Right cardiac atrium (tissue), 5 donors: ENCODE measurements at regions not wholly inside any gene's neighbourhood (a gene's known extent, or its start where the extent isn't known, plus 50 kb on each side); places are given as distances from the start of the nearest gene placed in this dataset.
A peak's percentile ranks its signal among the peaks of the same experiment; 100 is the strongest.

ENCODE experiments used
- ATAC-seq, 2 donors: fragments of 200-7000 bp; cut with Tn5 transposase; one replicate each; pipeline versions ENCODE4 v1.8.0 to v1.9.1; 2020; ENCODE audit warnings: moderate library complexity in 2 of 2, mild to moderate bottlenecking in 1 of 2
- DNase-seq, 3 donors: peaks; one replicate each; pipeline ENCODE4 v3.0.0-alpha.2; 2020
- H3K27ac ChIP-seq: one replicate; pipeline ENCODE4 v1.5.1; 2013; ENCODE audit warnings: mild to moderate bottlenecking, low read length, control low read depth, moderate library complexity
- H3K27me3 ChIP-seq: one replicate; pipeline ENCODE4 v1.6.1; 2013; ENCODE audit not compliant: control insufficient read depth, insufficient read depth
- H3K4me1 ChIP-seq: one replicate; pipeline ENCODE4 v1.6.1; 2013; ENCODE audit warnings: low read length; ENCODE audit not compliant: control insufficient read depth, insufficient read depth
- H3K4me3 ChIP-seq: one replicate; pipeline ENCODE4 v1.5.1; 2013; ENCODE audit warnings: low read length, control low read depth
- H3K9me3 ChIP-seq: one replicate; pipeline ENCODE4 v1.6.1; 2013; ENCODE audit warnings: low read length; ENCODE audit not compliant: control insufficient read depth
- WGBS: extraction: QIAGEN DNeasy Blood & Tissue Kit; methylation state at CpG from one replicate; pipeline ENCODE4 v1.1.7; 2013; 5-methylcytosine and 5-hydroxymethylcytosine counted together
- intact Hi-C, 4 donors: fragments of 100-400 bp; cut with DNase I; formaldehyde crosslinking; loops; one replicate each; pipeline versions ENCODE4 v1.11.0 to v1.14.0; 2022 to 2023
- donor health status: healthy with polysubstance abuse.
- donor health status: DM: no; HTN: yes; CAD: no.
- donor health status: DM: no; HTN: no; CAD: no.
- donor health status: DM: no; HTN: yes; CAD: no; lungs with severe emphysema.
- donor health status: DM: yes; HTN: yes; CAD: no.

DNA sequence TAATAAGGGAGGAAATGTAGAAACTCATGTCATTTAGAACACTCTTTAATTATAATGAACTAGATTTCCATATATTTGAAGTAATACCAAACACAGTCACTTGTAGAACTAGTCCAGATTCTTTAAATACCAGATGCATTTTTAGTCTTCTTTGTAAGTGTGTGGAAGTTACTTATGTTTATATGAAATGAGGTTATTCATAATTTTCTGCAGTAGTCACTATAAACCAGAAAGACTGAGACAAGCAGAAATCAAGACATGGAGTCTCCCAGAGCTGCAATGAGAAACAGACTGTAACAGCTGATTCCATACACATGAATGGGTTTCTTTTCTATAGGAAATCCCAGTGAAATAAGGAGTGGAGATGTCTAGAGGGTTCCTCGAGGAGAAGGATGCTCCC is 216.6 kb upstream of the ZP4 start:
- Histone ChIP-seq H3K4me3 (no peak overlapping the region), H3K4me1 (no peaks in the 10 kb centered on the region), H3K9me3 (no peaks in the 10 kb centered on the region), H3K27me3 (no peaks in the 10 kb centered on the region), H3K27ac (no peak overlapping the region)
- DNase-seq (no peak), ATAC-seq (no peak)
- intact Hi-C loops = no loop called here
- WGBS = 33% methylated on average over 1 of the region's 1 CpG

DNA sequence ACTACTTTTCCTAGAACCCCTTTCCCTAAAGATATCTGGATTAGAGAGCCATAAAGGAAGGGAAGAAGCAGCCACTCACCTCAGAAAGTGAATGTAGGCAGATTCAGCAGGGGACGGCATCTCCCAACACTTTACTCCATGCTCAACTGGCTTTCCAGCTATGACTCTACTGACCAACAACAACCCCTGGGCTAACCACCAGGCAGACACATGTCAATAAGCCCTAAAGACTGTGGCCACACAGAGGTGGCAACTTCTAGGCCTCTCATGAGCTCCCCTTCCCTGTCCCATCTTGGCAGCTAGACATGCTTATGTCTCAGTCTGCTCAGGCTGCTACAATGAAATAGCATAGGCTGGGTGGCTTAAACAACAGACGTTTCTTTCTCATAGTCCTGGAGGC is 214.0 kb upstream of the ZP4 start:
- no peaks in the 10 kb centered on the region for H3K9me3 ChIP-seq
- H3K4me1 ChIP-seq = no peaks in the 10 kb centered on the region
- no peak overlapping the region for H3K4me3 ChIP-seq
- no peak for ATAC-seq
- no peaks in the 10 kb centered on the region for H3K27me3 ChIP-seq
- intact Hi-C loops = no loop called here
- no peak overlapping the region for H3K27ac ChIP-seq
- no peak for DNase-seq
- 47% methylated on average over 2 of the region's 2 CpGs for WGBS

DNA sequence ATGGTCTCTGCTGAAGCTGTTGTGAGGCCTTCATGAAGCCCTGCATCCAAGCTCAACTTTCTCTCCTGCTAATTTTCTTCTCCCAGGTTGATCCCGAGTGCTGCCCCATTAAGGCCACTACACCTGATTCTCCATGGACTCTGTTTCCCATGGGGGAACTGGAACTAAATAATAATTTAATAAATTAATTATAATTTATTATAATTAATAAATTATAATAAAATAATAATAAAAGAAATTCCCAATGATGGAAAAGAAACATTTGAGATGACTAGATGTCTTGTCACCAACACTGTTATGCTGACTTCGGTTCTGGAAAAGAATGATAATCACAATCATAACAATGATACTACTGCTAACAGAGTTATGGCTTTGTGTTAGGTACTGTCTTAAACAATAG is 211.2 kb upstream of the ZP4 start:
- no peak for DNase-seq
- Histone ChIP-seq H3K27ac (no peak overlapping the region), H3K4me1 (no peaks in the 10 kb centered on the region), H3K27me3 (no peaks in the 10 kb centered on the region), H3K4me3 (no peak overlapping the region), H3K9me3 (no peaks in the 10 kb centered on the region)
- ATAC-seq = no peak
- WGBS = 85% methylated on average over 2 of the region's 2 CpGs
- intact Hi-C loops = no loop called here

DNA sequence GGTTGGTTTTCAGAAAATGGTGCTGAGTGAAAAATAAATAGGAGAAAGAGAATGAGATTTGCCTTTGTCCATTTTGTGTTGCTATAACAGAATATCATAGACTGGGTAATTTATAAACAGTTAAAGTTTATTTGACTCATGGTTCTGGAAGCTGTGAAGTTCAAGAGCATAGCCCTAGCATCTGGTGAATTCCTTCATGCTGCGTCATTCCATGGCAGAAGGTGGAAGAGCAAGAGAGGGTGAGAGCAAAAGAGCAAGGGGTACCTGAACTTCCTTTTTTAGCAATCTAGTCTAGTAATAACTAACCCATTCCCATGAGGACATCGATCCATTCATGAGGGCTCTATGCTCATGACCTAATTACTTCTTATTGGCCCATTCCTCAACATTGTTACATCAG is 209.1 kb upstream of the ZP4 start:
- Histone ChIP-seq H3K9me3 (no peaks in the 10 kb centered on the region), H3K27ac (no peak overlapping the region), H3K27me3 (no peaks in the 10 kb centered on the region), H3K4me3 (no peak overlapping the region), H3K4me1 (no peaks in the 10 kb centered on the region)
- intact Hi-C loops = no loop called here
- DNase-seq (no peak), ATAC-seq (no peak)
- 86% methylated on average over 2 of the region's 2 CpGs for WGBS

DNA sequence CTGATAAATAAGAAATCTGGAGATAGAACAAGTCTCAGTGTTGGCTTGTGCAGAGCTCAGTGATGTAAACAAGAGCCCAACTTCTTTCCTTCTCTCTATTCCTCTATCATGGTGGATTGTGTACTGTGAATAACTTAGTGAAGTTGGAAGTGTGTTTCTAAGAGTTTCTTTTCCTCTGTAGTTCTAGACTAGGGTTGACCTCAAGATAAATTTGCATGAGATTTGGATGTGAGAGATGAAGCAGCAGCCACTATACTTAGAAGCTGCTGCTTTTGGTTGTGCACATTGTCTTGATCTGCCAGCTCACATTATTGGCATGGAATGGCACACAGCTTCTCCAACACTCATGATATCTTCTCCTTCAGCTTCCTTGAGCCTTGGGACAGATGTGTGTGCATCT is 198.9 kb upstream of the ZP4 start:
- H3K27me3 ChIP-seq = no peaks in the 10 kb centered on the region
- H3K9me3 ChIP-seq = no peaks in the 10 kb centered on the region
- no peak overlapping the region for H3K4me3 ChIP-seq
- no peaks in the 10 kb centered on the region for H3K4me1 ChIP-seq
- intact Hi-C loops = no loop called here
- DNase-seq = no peak
- no peak for ATAC-seq
- no peak overlapping the region for H3K27ac ChIP-seq

DNA sequence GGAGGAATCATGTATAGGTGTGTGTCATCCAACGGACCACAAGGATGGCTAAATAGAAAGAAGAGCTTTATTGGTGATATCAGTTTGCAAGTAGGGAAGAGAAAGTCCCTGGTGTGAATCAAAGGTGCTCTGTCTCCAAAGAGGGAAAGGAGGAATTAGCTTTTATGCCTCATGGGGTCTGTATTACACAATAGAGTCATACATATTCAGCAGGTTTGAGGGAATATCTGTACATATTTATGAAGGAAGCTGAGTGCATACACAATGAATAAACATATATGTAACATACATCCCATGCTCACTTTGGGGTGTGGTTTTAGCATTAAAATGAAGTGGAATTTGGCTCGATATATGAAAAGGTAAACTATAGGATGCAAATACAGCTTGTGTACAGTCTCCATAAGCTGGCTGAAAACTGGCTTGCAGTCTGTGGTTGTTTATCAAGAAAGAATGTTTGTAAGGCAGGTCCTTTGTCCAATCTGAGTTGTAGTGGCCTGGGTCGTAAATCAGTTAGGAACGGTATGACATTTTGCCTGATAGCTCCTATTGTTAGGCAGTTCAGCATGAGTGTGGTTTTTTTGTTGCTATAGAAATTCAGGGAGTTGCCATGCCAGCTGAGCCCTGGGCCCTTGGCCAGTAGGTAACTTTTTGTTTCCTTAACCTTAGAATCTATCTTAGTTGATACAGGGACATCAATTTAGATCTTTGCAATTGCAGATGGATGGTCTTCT is 198.0 kb upstream of the ZP4 start:
- DNase-seq (no peak), ATAC-seq (no peak)
- no peaks in the 10 kb centered on the region for H3K9me3 ChIP-seq
- no peak overlapping the region for H3K27ac ChIP-seq
- 60% methylated on average over 4 of the region's 4 CpGs for WGBS
- H3K4me3 ChIP-seq = no peak overlapping the region
- intact Hi-C loops = no loop called here
- H3K27me3 ChIP-seq = no peaks in the 10 kb centered on the region
- no peaks in the 10 kb centered on the region for H3K4me1 ChIP-seq

DNA sequence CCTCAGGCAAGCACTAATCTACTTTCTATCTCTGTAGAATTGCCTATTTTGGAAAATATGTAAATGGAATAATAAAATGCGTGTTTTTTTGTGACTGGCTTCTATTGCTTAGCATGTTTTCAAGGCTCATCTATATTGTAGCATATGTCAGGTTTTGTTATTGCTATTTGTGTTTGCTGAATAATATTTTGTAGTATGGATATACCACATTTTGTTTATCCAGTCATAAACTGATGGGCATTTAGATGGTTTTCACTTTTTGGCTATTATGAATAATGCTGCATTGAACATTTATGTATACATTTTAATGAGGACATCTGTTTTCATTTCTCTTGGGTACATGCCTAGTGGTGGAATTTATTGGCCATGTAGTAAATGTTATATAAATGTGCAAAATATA is 183.3 kb upstream of the ZP4 start:
- intact Hi-C loops = no loop called here
- ATAC-seq (no peak), DNase-seq (no peak)
- Histone ChIP-seq H3K27me3 (no peaks in the 10 kb centered on the region), H3K27ac (no peak overlapping the region), H3K9me3 (no peaks in the 10 kb centered on the region), H3K4me1 (no peaks in the 10 kb centered on the region), H3K4me3 (no peak overlapping the region)
- WGBS = 57% methylated on average over 1 of the region's 1 CpG

DNA sequence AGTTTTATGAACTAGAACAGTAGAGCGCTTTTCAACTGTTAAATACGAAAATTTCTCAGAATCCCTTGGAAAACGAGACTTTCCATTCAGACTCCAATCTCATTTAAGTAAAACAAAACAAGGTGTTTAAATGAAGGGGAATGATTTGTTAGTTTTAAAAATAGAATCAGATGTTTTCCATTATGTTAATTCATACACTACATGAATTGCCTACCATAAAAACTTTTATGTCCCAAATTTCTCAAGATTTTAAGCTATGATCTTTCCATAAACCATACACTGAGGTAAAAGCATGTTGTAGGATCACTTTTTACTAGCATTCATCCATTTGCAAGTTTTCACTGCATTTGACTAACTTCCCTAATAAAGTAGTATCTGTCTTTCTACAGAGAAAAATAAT is 180.3 kb upstream of the ZP4 start:
- DNase-seq (no peak), ATAC-seq (no peak)
- intact Hi-C loops = no loop called here
- Histone ChIP-seq H3K27me3 (no peaks in the 10 kb centered on the region), H3K4me3 (no peak overlapping the region), H3K4me1 (no peaks in the 10 kb centered on the region), H3K27ac (no peak overlapping the region), H3K9me3 (no peaks in the 10 kb centered on the region)
- 85% methylated on average over 3 of the region's 3 CpGs for WGBS

DNA sequence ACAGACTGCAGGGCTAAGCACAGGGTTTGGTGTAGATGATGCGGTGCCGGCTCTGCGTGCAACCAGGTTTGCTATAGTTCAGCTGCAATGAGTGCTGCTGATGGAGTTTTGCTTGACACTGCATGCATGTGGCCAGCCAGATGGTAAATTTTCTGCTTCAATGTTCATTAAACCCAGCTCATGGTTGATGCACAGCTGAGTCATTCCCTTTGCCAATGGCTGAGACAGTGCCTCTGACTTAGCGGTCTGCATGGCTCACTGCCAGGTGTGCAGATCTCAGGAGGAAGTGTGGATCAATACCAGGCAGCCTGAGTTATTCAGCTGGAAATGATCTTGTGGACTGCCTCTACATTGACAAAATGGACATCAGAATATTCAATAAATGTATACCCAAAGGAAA is 172.7 kb upstream of the ZP4 start:
- DNase-seq (peak in 1 of 3 donors; percentile 36), ATAC-seq (no peak)
- Histone ChIP-seq H3K4me1 (no peaks in the 10 kb centered on the region), H3K9me3 (no peaks in the 10 kb centered on the region), H3K27ac (no peak overlapping the region), H3K4me3 (no peak overlapping the region), H3K27me3 (no peaks in the 10 kb centered on the region)
- 90% methylated on average over 4 of the region's 4 CpGs for WGBS
- intact Hi-C loops = no loop called here

DNA sequence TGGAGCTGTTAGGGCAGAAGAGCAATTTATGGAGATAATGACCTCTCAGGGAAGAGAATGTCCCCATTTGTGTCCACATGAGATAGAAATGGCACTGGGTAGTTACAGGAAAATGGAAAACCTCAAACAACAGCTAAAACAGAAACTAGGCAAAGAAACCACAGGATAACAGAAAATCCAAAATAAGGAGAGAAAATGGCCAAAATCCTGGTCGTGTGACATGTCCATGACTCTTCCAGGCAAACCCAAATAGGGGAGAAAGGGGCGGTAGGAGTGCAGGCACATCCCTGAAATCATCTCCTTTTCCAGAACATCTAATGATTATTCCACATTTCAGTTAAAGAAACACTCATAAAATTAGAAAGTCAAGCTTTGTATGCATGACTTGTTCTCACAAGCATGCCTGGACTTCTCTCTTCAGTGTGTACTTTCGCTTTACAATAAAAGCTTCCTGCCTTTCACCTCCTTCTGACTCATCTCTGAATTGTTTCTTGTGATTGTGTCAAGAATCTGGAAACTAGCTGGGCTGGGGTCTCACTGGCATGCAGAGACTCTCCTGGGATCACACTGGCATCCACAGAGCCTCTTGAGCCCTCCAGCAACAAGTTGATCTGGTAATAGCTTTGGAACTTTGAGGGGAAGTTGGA is 171.4 kb upstream of the ZP4 start:
- Histone ChIP-seq H3K4me1 (no peaks in the 10 kb centered on the region), H3K27ac (no peak overlapping the region), H3K4me3 (no peak overlapping the region), H3K27me3 (no peaks in the 10 kb centered on the region), H3K9me3 (peaks cover 2% of the 10 kb centered on the region)
- WGBS = 81% methylated on average over 3 of the region's 3 CpGs
- DNase-seq (no peak), ATAC-seq (no peak)
- intact Hi-C loops = no loop called here

DNA sequence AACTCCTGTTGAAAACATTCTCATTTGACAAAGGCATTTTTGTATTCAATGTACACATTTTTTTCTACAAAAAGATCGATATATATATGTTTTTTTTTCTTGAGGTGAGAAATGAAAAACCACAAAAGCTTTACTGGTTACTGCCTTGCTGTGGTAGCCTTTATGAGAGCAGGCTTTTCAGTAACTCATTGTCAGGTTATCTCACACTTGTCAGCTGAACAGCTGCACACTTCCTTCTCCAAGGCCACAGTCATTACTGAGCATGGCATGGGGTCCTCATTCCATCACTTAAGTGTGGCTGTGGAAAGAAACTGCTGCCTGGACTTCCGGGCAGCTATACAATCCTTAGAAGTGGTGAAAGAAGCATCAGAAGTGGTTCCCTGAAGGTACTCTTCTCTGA is 169.3 kb upstream of the ZP4 start:
- Histone ChIP-seq H3K9me3 (peaks cover 2% of the 10 kb centered on the region), H3K4me3 (no peak overlapping the region), H3K27ac (no peak overlapping the region), H3K4me1 (no peaks in the 10 kb centered on the region), H3K27me3 (no peaks in the 10 kb centered on the region)
- DNase-seq (no peak), ATAC-seq (no peak)
- intact Hi-C loops = no loop called here
- 29% methylated on average over 2 of the region's 2 CpGs for WGBS
